ENCODE measurements at regions not wholly inside any gene's neighbourhood (a gene's known extent, or its start where the extent isn't known, plus 50 kb on each side); places are given as distances from the start of the nearest gene placed in this dataset.

- Histone ChIP-seq H3K27me3 (replicated peaks in 1 of 2; ENCODE audit: control insufficient read depth in 2 of 2, extremely low read depth in 1 of 2, insufficient read depth in 2 of 2, low read length in 1 of 2) (peaks cover 0 to 10% of the 10 kb centered on the region in 2 experiments), H3K4me1 (ENCODE audit: control insufficient read depth in 1 of 2, extremely low read depth in 1 of 2, insufficient read depth in 2 of 2, low read length in 2 of 2) (peaks cover 3 to 4% of the 10 kb centered on the region in 2 experiments), H3K27ac (ENCODE audit: low read length) (no peak overlapping the region), H3K36me3 (ENCODE audit: control insufficient read depth in 2 of 2, extremely low read depth in 1 of 2, insufficient read depth in 1 of 2, low read length in 1 of 2) (no peaks in the 10 kb centered on the region), H3K4me3 (ENCODE audit: control insufficient read depth in 1 of 2, extremely low read depth in 1 of 2, low read length in 1 of 2) (no peak overlapping the region), H3K9me3 (no peaks in the 10 kb centered on the region)
- H3K27me3 Mint-ChIP-seq = peaks cover 0 to under 1% of the 10 kb centered on the region in 2 donors
- CTCF ChIA-PET = interaction anchor here in 1 of 2 donors (0.6 kb wide), 1 partner anchor 8 kb away, joined by 3 read pairs; no protein-coding TSS in a partner anchor
- 42% methylated on average over 2 of the region's 10 CpGs for WGBS (ENCODE audit: insufficient coverage)
- H3K9me3 Mint-ChIP-seq = no peaks in the 10 kb centered on the region
- POLR2A ChIA-PET = no interaction called here
- DNase-seq (no peak), ATAC-seq (replicated peaks in 1 of 4) (no peak)
- H3K27ac Mint-ChIP-seq = no peak overlapping the region
- no peaks in the 10 kb centered on the region for H3K36me3 Mint-ChIP-seq
- H3K4me3 Mint-ChIP-seq = no peak overlapping the region
- H3K4me1 Mint-ChIP-seq = peaks cover 0 to 3% (median under 1%) of the 10 kb centered on the region in 3 donors
Observed at GRCh38 chr10:78356291-78356900, 322.7 kb downstream of the RPS24 start.

GRCh38 chr10:78357141-78358063 is 323.7 kb downstream of the RPS24 start:
- Mint-ChIP-seq H3K27me3 (no peaks in the 10 kb centered on the region), H3K4me1 (peaks cover 7 to 13% (median 10%) of the 10 kb centered on the region in 3 donors), H3K4me3 (no peak overlapping the region), H3K36me3 (no peaks in the 10 kb centered on the region), H3K9me3 (no peaks in the 10 kb centered on the region), H3K27ac (no peak overlapping the region)
- ATAC-seq (replicated peaks in 1 of 4) (no peak), DNase-seq (no peak)
- Histone ChIP-seq H3K36me3 (ENCODE audit: control insufficient read depth in 2 of 2, extremely low read depth in 1 of 2, insufficient read depth in 1 of 2, low read length in 1 of 2) (no peaks in the 10 kb centered on the region), H3K27me3 (replicated peaks in 1 of 2; ENCODE audit: control insufficient read depth in 2 of 2, extremely low read depth in 1 of 2, insufficient read depth in 2 of 2, low read length in 1 of 2) (peaks cover 0 to 5% of the 10 kb centered on the region in 2 experiments), H3K27ac (ENCODE audit: low read length) (no peak overlapping the region), H3K4me1 (ENCODE audit: control insufficient read depth in 1 of 2, extremely low read depth in 1 of 2, insufficient read depth in 2 of 2, low read length in 2 of 2) (peaks cover 13 to 14% of the 10 kb centered on the region in 2 experiments), H3K4me3 (ENCODE audit: control insufficient read depth in 1 of 2, extremely low read depth in 1 of 2, low read length in 1 of 2) (no peak overlapping the region), H3K9me3 (no peaks in the 10 kb centered on the region)
- ChIA-PET POLR2A (no interaction called here), CTCF (no interaction called here)
- WGBS (ENCODE audit: insufficient coverage) = 88% methylated on average over 4 of the region's 16 CpGs

GRCh38 chr10:78358351-78358750 is 324.7 kb downstream of the RPS24 start:
- WGBS (ENCODE audit: insufficient coverage) = 100% methylated on average over 1 of the region's 5 CpGs
- ChIA-PET POLR2A (no interaction called here), CTCF (no interaction called here)
- H3K4me3 ChIP-seq (ENCODE audit: control insufficient read depth in 1 of 2, extremely low read depth in 1 of 2, low read length in 1 of 2) = no peak overlapping the region
- H3K27ac ChIP-seq (ENCODE audit: low read length) = no peak overlapping the region
- H3K9me3 Mint-ChIP-seq = no peaks in the 10 kb centered on the region
- H3K4me3 Mint-ChIP-seq = no peak overlapping the region
- no peak overlapping the region for H3K27ac Mint-ChIP-seq
- no peaks in the 10 kb centered on the region for H3K36me3 Mint-ChIP-seq
- ATAC-seq (replicated peaks in 1 of 4) (no peak), DNase-seq (no peak)
- H3K27me3 ChIP-seq (replicated peaks in 1 of 2; ENCODE audit: control insufficient read depth in 2 of 2, extremely low read depth in 1 of 2, insufficient read depth in 2 of 2, low read length in 1 of 2) = peaks cover 0 to 5% of the 10 kb centered on the region in 2 experiments
- H3K4me1 ChIP-seq (ENCODE audit: control insufficient read depth in 1 of 2, extremely low read depth in 1 of 2, insufficient read depth in 2 of 2, low read length in 2 of 2) = peaks cover 14 to 19% of the 10 kb centered on the region in 2 experiments
- no peaks in the 10 kb centered on the region for H3K36me3 ChIP-seq (ENCODE audit: control insufficient read depth in 2 of 2, extremely low read depth in 1 of 2, insufficient read depth in 1 of 2, low read length in 1 of 2)
- no peaks in the 10 kb centered on the region for H3K9me3 ChIP-seq
- H3K27me3 Mint-ChIP-seq = no peaks in the 10 kb centered on the region
- peaks cover 11 to 20% (median 16%) of the 10 kb centered on the region in 3 donors for H3K4me1 Mint-ChIP-seq

GRCh38 chr10:78358982-78359381 is 325.3 kb downstream of the RPS24 start:
- no peaks in the 10 kb centered on the region for H3K36me3 Mint-ChIP-seq
- no peaks in the 10 kb centered on the region for H3K9me3 Mint-ChIP-seq
- H3K27ac ChIP-seq (ENCODE audit: low read length) = no peak overlapping the region
- peaks cover 0 to 5% of the 10 kb centered on the region in 2 experiments for H3K27me3 ChIP-seq (replicated peaks in 1 of 2; ENCODE audit: control insufficient read depth in 2 of 2, extremely low read depth in 1 of 2, insufficient read depth in 2 of 2, low read length in 1 of 2)
- H3K27me3 Mint-ChIP-seq = no peaks in the 10 kb centered on the region
- H3K9me3 ChIP-seq = no peaks in the 10 kb centered on the region
- CTCF ChIA-PET = no interaction called here
- H3K4me3 ChIP-seq (ENCODE audit: control insufficient read depth in 1 of 2, extremely low read depth in 1 of 2, low read length in 1 of 2) = no peak overlapping the region
- H3K27ac Mint-ChIP-seq = no peak overlapping the region
- H3K4me1 Mint-ChIP-seq = peaks cover 11 to 20% (median 16%) of the 10 kb centered on the region in 3 donors
- peaks cover 14 to 19% of the 10 kb centered on the region in 2 experiments for H3K4me1 ChIP-seq (ENCODE audit: control insufficient read depth in 1 of 2, extremely low read depth in 1 of 2, insufficient read depth in 2 of 2, low read length in 2 of 2)
- H3K36me3 ChIP-seq (ENCODE audit: control insufficient read depth in 2 of 2, extremely low read depth in 1 of 2, insufficient read depth in 1 of 2, low read length in 1 of 2) = no peaks in the 10 kb centered on the region
- ATAC-seq (replicated peaks in 1 of 4) = no peak
- 71% methylated on average over 2 of the region's 5 CpGs for WGBS (ENCODE audit: insufficient coverage)
- no peak overlapping the region for H3K4me3 Mint-ChIP-seq
- DNase-seq = no peak
- POLR2A ChIA-PET = no interaction called here

- Histone ChIP-seq H3K9me3 (no peaks in the 10 kb centered on the region), H3K36me3 (ENCODE audit: control insufficient read depth in 2 of 2, extremely low read depth in 1 of 2, insufficient read depth in 1 of 2, low read length in 1 of 2) (no peaks in the 10 kb centered on the region), H3K4me1 (ENCODE audit: control insufficient read depth in 1 of 2, extremely low read depth in 1 of 2, insufficient read depth in 2 of 2, low read length in 2 of 2) (peaks cover 14 to 19% of the 10 kb centered on the region in 2 experiments), H3K4me3 (ENCODE audit: control insufficient read depth in 1 of 2, extremely low read depth in 1 of 2, low read length in 1 of 2) (no peak overlapping the region), H3K27me3 (replicated peaks in 1 of 2; ENCODE audit: control insufficient read depth in 2 of 2, extremely low read depth in 1 of 2, insufficient read depth in 2 of 2, low read length in 1 of 2) (peaks cover 0 to 5% of the 10 kb centered on the region in 2 experiments), H3K27ac (ENCODE audit: low read length) (no peak overlapping the region)
- no peak for ATAC-seq (replicated peaks in 1 of 4)
- Mint-ChIP-seq H3K4me1 (peaks cover 11 to 20% (median 19%) of the 10 kb centered on the region in 3 donors), H3K27me3 (no peaks in the 10 kb centered on the region), H3K4me3 (no peak overlapping the region), H3K9me3 (no peaks in the 10 kb centered on the region), H3K27ac (no peak overlapping the region), H3K36me3 (no peaks in the 10 kb centered on the region)
- WGBS (ENCODE audit: insufficient coverage) = 48% methylated on average over 2 of the region's 9 CpGs
- POLR2A ChIA-PET = no interaction called here
- DNase-seq = no peak
- CTCF ChIA-PET = no interaction called here
Observed at GRCh38 chr10:78359640-78360091, 326.0 kb downstream of the RPS24 start.

- H3K4me1 ChIP-seq (ENCODE audit: control insufficient read depth in 1 of 2, extremely low read depth in 1 of 2, insufficient read depth in 2 of 2, low read length in 2 of 2) = peaks cover 14 to 19% of the 10 kb centered on the region in 2 experiments
- ChIA-PET CTCF (no interaction called here), POLR2A (interaction anchor here in 1 of 2 donors (0.6 kb wide), 1 partner anchor 314 kb away, joined by 3 read pairs; no protein-coding TSS in a partner anchor)
- Mint-ChIP-seq H3K4me1 (peaks cover 11 to 23% (median 20%) of the 10 kb centered on the region in 3 donors), H3K4me3 (no peak overlapping the region), H3K27ac (no peak overlapping the region), H3K27me3 (no peaks in the 10 kb centered on the region), H3K9me3 (no peaks in the 10 kb centered on the region), H3K36me3 (no peaks in the 10 kb centered on the region)
- H3K27ac ChIP-seq (ENCODE audit: low read length) = no peak overlapping the region
- no peak for ATAC-seq (replicated peaks in 1 of 4)
- H3K4me3 ChIP-seq (ENCODE audit: control insufficient read depth in 1 of 2, extremely low read depth in 1 of 2, low read length in 1 of 2) = no peak overlapping the region
- no peak for DNase-seq
- 86% methylated on average over 6 of the region's 6 CpGs for WGBS (ENCODE audit: insufficient coverage)
- no peaks in the 10 kb centered on the region for H3K36me3 ChIP-seq (ENCODE audit: control insufficient read depth in 2 of 2, extremely low read depth in 1 of 2, insufficient read depth in 1 of 2, low read length in 1 of 2)
- no peaks in the 10 kb centered on the region for H3K9me3 ChIP-seq
- H3K27me3 ChIP-seq (replicated peaks in 1 of 2; ENCODE audit: control insufficient read depth in 2 of 2, extremely low read depth in 1 of 2, insufficient read depth in 2 of 2, low read length in 1 of 2) = peaks cover 0 to 5% of the 10 kb centered on the region in 2 experiments
Observed at GRCh38 chr10:78360284-78360683, 326.6 kb downstream of the RPS24 start.

All from T-cell (primary cell).